H1 (cell line): ENCODE measurements at regions not wholly inside any gene's neighbourhood (a gene's known extent, or its start where the extent isn't known, plus 50 kb on each side); places are given as distances from the start of the nearest gene placed in this dataset.

Experiments used
- CTCF ChIA-PET: fragments of 300-600 bp; sonication (Branson Sonifier 250); formaldehyde crosslinking; loops from one replicate; lab custom pipeline; 2021; ENCODE audit not compliant: partially characterized antibody; lab: Charles Lee
- POLR2A ChIA-PET: fragments of 300-600 bp; sonication (Branson Sonifier 250); formaldehyde crosslinking; loops from one replicate; lab custom pipeline; 2021; ENCODE audit warnings: inconsistent platforms; ENCODE audit not compliant: partially characterized antibody; lab: Charles Lee
- DNase-seq, 2 experiments: peaks; one replicate each; pipeline versions ENCODE4 v3.0.0 to v3.0.0-alpha.2; 2010 to 2022; ENCODE audit warnings: low spot score in 2 of 2, low read depth in 1 of 2, mixed read lengths in 1 of 2
- FAIRE-seq: peaks from 2 replicates; lab custom pipeline; 2011; peaks lifted over from hg19 to GRCh38; lab: Jason Lieb, UNC
- H2AFZ ChIP-seq: 2 replicates; pipeline ENCODE4 v1.8.1; 2012; ENCODE audit warnings: low read length, inconsistent platforms
- H2AK5ac ChIP-seq: 2 replicates; pipeline ENCODE4 v1.6.1; 2013; ENCODE audit warnings: low read depth, low read length
- H2BK120ac ChIP-seq: replicated peaks from 2 replicates; pipeline ENCODE3; 2013; ENCODE audit warnings: low read depth, low read length, inconsistent platforms
- H2BK12ac ChIP-seq: 2 replicates; pipeline ENCODE4 v1.6.1; 2013; ENCODE audit warnings: low read depth, low read length
- H2BK15ac ChIP-seq: 2 replicates; pipeline ENCODE4 v1.6.1; 2013; ENCODE audit warnings: low read length
- H2BK20ac ChIP-seq: 2 replicates; pipeline ENCODE4 v1.6.1; 2013; ENCODE audit warnings: low read length
- H2BK5ac ChIP-seq: 2 replicates; pipeline ENCODE4 v1.6.1; 2013; ENCODE audit warnings: low read depth, low read length
- H3K14ac ChIP-seq: 2 replicates; pipeline ENCODE4 v1.6.1; 2013; ENCODE audit warnings: inconsistent platforms; ENCODE audit not compliant: insufficient read length
- H3K18ac ChIP-seq: 2 replicates; pipeline ENCODE4 v1.6.1; 2013; ENCODE audit warnings: low read length; ENCODE audit errors: extremely low read depth
- H3K23ac ChIP-seq: 2 replicates; pipeline ENCODE4 v1.6.1; 2013; ENCODE audit warnings: inconsistent platforms; ENCODE audit not compliant: insufficient read length
- H3K23me2 ChIP-seq: 2 replicates; pipeline ENCODE4 v1.6.1; 2013; ENCODE audit warnings: low read depth, low read length
- H3K27ac ChIP-seq: 2 replicates; pipeline ENCODE4 v1.6.1; 2011; ENCODE audit warnings: low read depth, low read length, inconsistent platforms
- H3K27me3 ChIP-seq, 4 experiments: replicated peaks in 1 of 4; 1 replicate in 1 of 4; 2 replicates in 3 of 4; pipeline versions ENCODE4 v1.6.1 to v1.8.1; 2011 to 2013; ENCODE audit warnings: low read length in 3 of 4, mild to moderate bottlenecking in 3 of 4, inconsistent platforms in 2 of 4, mixed read lengths in 2 of 4, moderate library complexity in 1 of 4; ENCODE audit not compliant: control insufficient read depth in 3 of 4, insufficient read depth in 3 of 4; ENCODE audit errors: extremely low read depth in 1 of 4
- H3K36me3 ChIP-seq, 4 experiments: 2 replicates each; pipeline versions ENCODE4 v1.6.1 to v1.8.1; 2011 to 2013; ENCODE audit warnings: mild to moderate bottlenecking in 4 of 4, low read length in 3 of 4, moderate library complexity in 2 of 4, control low read depth in 1 of 4, inconsistent platforms in 1 of 4; ENCODE audit not compliant: insufficient read depth in 4 of 4, control insufficient read depth in 2 of 4
- H3K4ac ChIP-seq: replicated peaks from 2 replicates; pipeline ENCODE3; 2013; ENCODE audit warnings: low read length, low read depth, mixed read lengths, inconsistent platforms; ENCODE audit not compliant: insufficient read length
- H3K4me1 ChIP-seq, 4 experiments: replicated peaks in 1 of 4; 1 replicate in 1 of 4; 2 replicates in 3 of 4; pipeline versions ENCODE4 v1.6.1 to v1.8.1; 2011 to 2013; ENCODE audit warnings: low read length in 3 of 4, inconsistent platforms in 2 of 4, mixed read lengths in 1 of 4; ENCODE audit not compliant: insufficient read depth in 4 of 4, control insufficient read depth in 3 of 4
- H3K4me2 ChIP-seq, 2 experiments: 2 replicates each; pipeline versions ENCODE4 v1.6.1 to v1.8.1; 2011 to 2013; ENCODE audit warnings: low read depth in 2 of 2, low read length in 2 of 2, control low read depth in 1 of 2, inconsistent platforms in 1 of 2, mild to moderate bottlenecking in 1 of 2; ENCODE audit not compliant: insufficient read depth in 1 of 2
- H3K4me3 ChIP-seq, 4 experiments: fragments of 200-600, 300-600 bp in 1 of 4; sonication (generic), shearing (Covaris generic), sonication (Bioruptor Twin) in 1 of 4; 2 replicates each; pipeline versions ENCODE4 v1.5.1 to v1.8.1; 2011 to 2016; ENCODE audit warnings: low read length in 4 of 4, low read depth in 3 of 4, control low read depth in 2 of 4, inconsistent platforms in 2 of 4, mild to moderate bottlenecking in 2 of 4, mixed read lengths in 1 of 4, moderate library complexity in 1 of 4; ENCODE audit not compliant: insufficient read depth in 2 of 4; ENCODE audit errors: extremely low read depth in 1 of 4
- H3K56ac ChIP-seq: replicated peaks from 2 replicates; pipeline ENCODE3; 2013; ENCODE audit warnings: low read depth, mild to moderate bottlenecking, mixed read lengths, low read length, inconsistent platforms; ENCODE audit not compliant: insufficient read length
- H3K79me1 ChIP-seq: 2 replicates; pipeline ENCODE4 v1.6.1; 2013; ENCODE audit warnings: low read depth, low read length, control low read depth
- H3K79me2 ChIP-seq, 2 experiments: 2 replicates each; pipeline versions ENCODE4 v1.6.1 to v1.8.1; 2012 to 2013; ENCODE audit warnings: low read length in 2 of 2, mild to moderate bottlenecking in 2 of 2, inconsistent platforms in 1 of 2; ENCODE audit not compliant: insufficient read depth in 2 of 2, control insufficient read depth in 1 of 2
- H3K9ac ChIP-seq, 4 experiments: replicated peaks in 1 of 4; 1 replicate in 1 of 4; 2 replicates in 3 of 4; pipeline versions ENCODE4 v1.6.1 to v1.8.1; 2011 to 2013; ENCODE audit warnings: low read depth in 3 of 4, low read length in 3 of 4, control low read depth in 2 of 4, mild to moderate bottlenecking in 2 of 4, moderate library complexity in 2 of 4, inconsistent platforms in 1 of 4; ENCODE audit errors: extremely low read depth in 1 of 4
- H3K9me3 ChIP-seq, 2 experiments: 2 replicates each; pipeline versions ENCODE4 v1.6.1 to v1.8.1; 2012 to 2013; ENCODE audit warnings: mild to moderate bottlenecking in 2 of 2, moderate library complexity in 2 of 2, control low read depth in 1 of 2, inconsistent platforms in 1 of 2, low read depth in 1 of 2, low read length in 1 of 2, mixed read lengths in 1 of 2; ENCODE audit not compliant: insufficient read depth in 2 of 2
- H4K20me1 ChIP-seq, 2 experiments: replicated peaks in 1 of 2; 2 replicates each; pipeline versions ENCODE3 to v1.8.1; 2011 to 2013; ENCODE audit warnings: inconsistent platforms in 2 of 2, low read length in 2 of 2, mild to moderate bottlenecking in 1 of 2; ENCODE audit not compliant: insufficient read depth in 2 of 2, control insufficient read depth in 1 of 2
- H4K5ac ChIP-seq: 2 replicates; pipeline ENCODE4 v1.6.1; 2013; ENCODE audit warnings: low read length, low read depth, mixed read lengths, inconsistent platforms; ENCODE audit not compliant: insufficient read length
- H4K8ac ChIP-seq: 2 replicates; pipeline ENCODE4 v1.8.0; 2013; ENCODE audit warnings: mild to moderate bottlenecking, moderate library complexity, low read length, inconsistent platforms; ENCODE audit not compliant: insufficient read depth; ENCODE audit errors: extremely low read depth
- H4K91ac ChIP-seq: replicated peaks from 2 replicates; pipeline ENCODE3; 2013; ENCODE audit warnings: low read length, mixed read lengths, inconsistent platforms; ENCODE audit not compliant: insufficient read length
- BCL11A ChIP-seq, 2 experiments: IDR thresholded peaks; one replicate each; pipeline ENCODE4 v1.6.1; 2011; ENCODE audit warnings: low read depth in 2 of 2, low read length in 2 of 2, mild to moderate bottlenecking in 2 of 2
- BRCA1 ChIP-seq: IDR thresholded peaks from 2 replicates; pipeline ENCODE4 v1.6.1; 2012; ENCODE audit warnings: low read depth, low read length, improper control_type of control experiment
- CBX5 ChIP-seq: fragments of 300-800, 300-1000 bp; sonication (generic); IDR thresholded peaks from 2 replicates; pipeline ENCODE4 v1.7.1; 2016; ENCODE audit warnings: antibody characterized with exemption, low read length, low read depth
- EZH2 ChIP-seq: fragments of 200-600 bp; sonication (generic); IDR thresholded peaks from 2 replicates; pipeline ENCODE4 v1.7.1; 2012; ENCODE audit warnings: low read depth, mild to moderate bottlenecking, moderate library complexity, low read length, inconsistent platforms; ENCODE audit not compliant: severe bottlenecking
- GABPA ChIP-seq: IDR thresholded peaks from 2 replicates; pipeline ENCODE4 v1.6.1; 2011; ENCODE audit warnings: mild to moderate bottlenecking, low read length, moderate library complexity, borderline replicate concordance; ENCODE audit not compliant: insufficient read depth
- JUND ChIP-seq: IDR thresholded peaks from 2 replicates; pipeline ENCODE4 v1.6.1; 2011; ENCODE audit warnings: mild to moderate bottlenecking, improper control_type of control experiment, low read length
- KDM4A ChIP-seq: IDR thresholded peaks from one replicate; pipeline ENCODE4 v1.7.1; 2012; ENCODE audit warnings: low read depth, mild to moderate bottlenecking, moderate library complexity, low read length, inconsistent platforms; ENCODE audit not compliant: severe bottlenecking
- KDM5A ChIP-seq: fragments of 200-600 bp; IDR thresholded peaks from 2 replicates; pipeline ENCODE4 v1.7.1; 2012; ENCODE audit warnings: mild to moderate bottlenecking, low read length, inconsistent platforms, mixed read lengths
- RAD21 ChIP-seq, 2 experiments: IDR thresholded peaks in 1 of 2; conservative IDR thresholded peaks in 1 of 2; 2 replicates each; pipeline ENCODE4 v1.6.1; 2011; ENCODE audit warnings: low read depth in 2 of 2, low read length in 2 of 2, improper control_type of control experiment in 1 of 2, inconsistent platforms in 1 of 2, mild to moderate bottlenecking in 1 of 2, moderate library complexity in 1 of 2
- SUZ12 ChIP-seq: fragments of 200-600 bp; sonication (generic); IDR thresholded peaks from 2 replicates; pipeline ENCODE4 v1.6.1; 2012; ENCODE audit warnings: mild to moderate bottlenecking, inconsistent platforms, low read length, moderate library complexity, mixed read lengths
- TAF7 ChIP-seq: optimal IDR thresholded peaks from 2 replicates; pipeline ENCODE3; 2011; ENCODE audit warnings: low read depth, mild to moderate bottlenecking, inconsistent platforms, low read length, moderate library complexity, borderline replicate concordance
- TBP ChIP-seq: IDR thresholded peaks from 2 replicates; pipeline ENCODE4 v1.6.1; 2011; ENCODE audit warnings: low read depth, low read length, improper control_type of control experiment
- WGBS, 2 experiments: shearing (Covaris generic) in 1 of 2; methylation state at CpG; one replicate each; pipeline versions ENCODE4 v1.1.6 to v1.1.7; 2013 to 2015; ENCODE audit warnings: low lambda C conversion rate in 2 of 2, mixed read lengths in 2 of 2, inconsistent platforms in 1 of 2, low coverage in 1 of 2, missing lambda C conversion rate in 1 of 2; ENCODE audit not compliant: insufficient replicate concordance in 2 of 2, insufficient coverage in 1 of 2, insufficient read length in 1 of 2; ENCODE audit errors: extremely low coverage in 1 of 2, missing lambda C conversion rate in 1 of 2; 5-methylcytosine and 5-hydroxymethylcytosine counted together

DNA sequence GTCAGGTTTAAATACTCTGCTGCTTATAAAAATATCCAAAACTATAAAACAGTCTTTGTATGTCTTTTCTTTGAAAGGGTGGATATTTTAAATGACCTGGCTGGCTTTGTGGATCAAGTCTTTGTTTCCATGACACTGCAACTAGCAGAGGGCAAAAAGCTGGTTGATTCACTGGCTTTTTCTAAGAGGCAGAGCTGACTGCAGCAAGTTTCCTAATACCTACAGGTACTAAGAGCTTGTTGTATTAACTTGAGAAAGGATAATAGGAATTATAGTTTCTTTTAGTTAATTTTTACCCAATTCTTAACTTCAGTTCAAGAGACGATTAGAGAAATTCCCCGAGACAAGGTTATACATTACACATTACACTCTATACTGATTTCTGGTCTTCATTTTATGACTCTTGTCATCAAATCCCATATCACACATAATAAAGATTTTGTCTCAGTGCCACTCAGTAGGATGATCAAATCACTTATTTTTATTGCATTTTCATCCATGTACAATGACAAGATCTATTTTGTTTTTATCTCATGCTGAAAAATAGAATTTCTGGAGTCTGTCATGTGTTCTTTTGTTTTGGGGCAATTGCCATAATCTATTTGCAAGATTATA, 120.1 kb upstream of the RIMS1 start:
- Histone ChIP-seq H4K91ac (no peak overlapping the region), H3K23me2 (no peaks in the 10 kb centered on the region), H2BK5ac (no peak overlapping the region), H2BK12ac (no peak overlapping the region), H4K8ac (no peak overlapping the region), H3K4me2 (no peak overlapping the region), H3K14ac (no peak overlapping the region), H3K79me1 (no peaks in the 10 kb centered on the region), H2BK20ac (no peak overlapping the region), H2AK5ac (no peak overlapping the region), H2AFZ (no peak overlapping the region), H4K5ac (no peak overlapping the region), H3K23ac (no peak overlapping the region), H3K4me3 (no peak overlapping the region), H3K9me3 (no peaks in the 10 kb centered on the region), H3K4me1 (no peaks in the 10 kb centered on the region), H3K56ac (no peak overlapping the region), H3K27ac (no peak overlapping the region), H3K4ac (no peak overlapping the region), H3K36me3 (no peaks in the 10 kb centered on the region), H2BK120ac (no peak overlapping the region), H3K18ac (no peak overlapping the region), H3K27me3 (no peaks in the 10 kb centered on the region), H3K79me2 (no peaks in the 10 kb centered on the region), H2BK15ac (no peak overlapping the region), H3K9ac (no peak overlapping the region), H4K20me1 (no peaks in the 10 kb centered on the region)
- no peak for FAIRE-seq
- POLR2A ChIA-PET, result no interaction called here
- no peak for DNase-seq
- 91% methylated on average over 2 of the region's 2 CpGs; no CpG with 5 or more reads in 1 of the 2 experiments for WGBS, 2 experiments
- CTCF ChIA-PET, result no interaction called here
- TF ChIP-seq TBP, result no peak
- TF ChIP-seq TAF7, result no peak
- no peak for TF ChIP-seq KDM5A
- TF ChIP-seq BRCA1, result no peak
- no peak for TF ChIP-seq GABPA
- no peak for TF ChIP-seq EZH2
- no peak for TF ChIP-seq KDM4A
- TF ChIP-seq CBX5, result no peak
- no peak for TF ChIP-seq RAD21 (IDR thresholded peaks at IDR 0.05 in 1 of 2, conservative IDR thresholded peaks at IDR 0.05 in 1 of 2; ENCODE audit: low read depth in 2 of 2, low read length in 2 of 2)
- TF ChIP-seq SUZ12, result no peak
- no peak for TF ChIP-seq JUND
- TF ChIP-seq BCL11A (IDR thresholded peaks at IDR 0.05; ENCODE audit: low read depth in 2 of 2, low read length in 2 of 2), result no peak
